ENCODE measurements at regions not wholly inside any gene's neighbourhood (a gene's known extent, or its start where the extent isn't known, plus 50 kb on each side); places are given as distances from the start of the nearest gene placed in this dataset.

- TF ChIP-seq CTCF (IDR thresholded peaks at IDR 0.05) (no peak), POLR2A (IDR thresholded peaks at IDR 0.05) (no peak)
These were observed 600.9 kb upstream of the FLRT2 start for GRCh38 chr14:84929086-84929485.
